LNCAP (cell line): ENCODE measurements at regions not wholly inside any gene's neighbourhood (a gene's known extent, or its start where the extent isn't known, plus 50 kb on each side); places are given as distances from the start of the nearest gene placed in this dataset.

Source experiments
- TF ChIP-seq, protein P1 (sequence below): fragments of 450-650 bp; IDR thresholded peaks from 2 replicates; pipeline ENCODE4 v1.5.1; 2017; ENCODE audit warnings: mild to moderate bottlenecking

DNA sequence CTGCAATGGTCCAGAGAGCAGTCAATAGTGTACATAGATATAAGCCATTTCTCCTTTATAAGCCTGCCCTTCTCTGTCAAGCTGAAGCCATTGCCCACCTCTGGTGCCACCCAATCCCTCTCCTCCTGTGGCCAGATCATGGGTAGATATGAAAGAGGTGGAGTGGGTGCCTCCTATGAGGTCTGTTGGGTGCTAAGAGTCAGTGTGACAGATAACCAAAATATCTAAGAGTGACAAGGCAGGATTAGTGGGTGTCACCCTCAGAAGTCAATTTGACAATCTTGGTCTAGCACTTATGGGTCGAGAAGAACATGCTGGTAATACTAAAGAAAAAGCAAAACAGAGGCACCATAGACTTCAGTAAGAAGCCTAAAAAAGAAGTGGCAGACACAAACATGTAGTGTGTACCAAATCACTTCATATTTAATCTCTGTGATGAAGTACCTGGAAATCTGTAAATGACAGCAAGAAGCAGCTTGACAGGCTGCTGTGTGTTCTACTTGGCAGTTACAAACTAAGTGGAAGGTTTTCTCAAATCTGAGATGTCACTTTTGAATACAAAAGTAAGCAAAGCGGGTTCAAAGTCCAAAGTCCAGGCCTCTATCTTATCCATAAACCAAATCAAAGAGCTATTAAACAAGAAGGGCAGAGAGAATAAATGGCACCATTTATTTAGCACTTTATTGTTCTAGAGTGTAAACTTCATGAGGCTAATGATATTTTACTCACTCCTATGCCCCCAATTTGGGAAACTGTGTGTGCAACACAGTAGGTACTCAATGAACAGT, 118.9 kb upstream of the EOMES start:
- TF ChIP-seq, protein P1, sequence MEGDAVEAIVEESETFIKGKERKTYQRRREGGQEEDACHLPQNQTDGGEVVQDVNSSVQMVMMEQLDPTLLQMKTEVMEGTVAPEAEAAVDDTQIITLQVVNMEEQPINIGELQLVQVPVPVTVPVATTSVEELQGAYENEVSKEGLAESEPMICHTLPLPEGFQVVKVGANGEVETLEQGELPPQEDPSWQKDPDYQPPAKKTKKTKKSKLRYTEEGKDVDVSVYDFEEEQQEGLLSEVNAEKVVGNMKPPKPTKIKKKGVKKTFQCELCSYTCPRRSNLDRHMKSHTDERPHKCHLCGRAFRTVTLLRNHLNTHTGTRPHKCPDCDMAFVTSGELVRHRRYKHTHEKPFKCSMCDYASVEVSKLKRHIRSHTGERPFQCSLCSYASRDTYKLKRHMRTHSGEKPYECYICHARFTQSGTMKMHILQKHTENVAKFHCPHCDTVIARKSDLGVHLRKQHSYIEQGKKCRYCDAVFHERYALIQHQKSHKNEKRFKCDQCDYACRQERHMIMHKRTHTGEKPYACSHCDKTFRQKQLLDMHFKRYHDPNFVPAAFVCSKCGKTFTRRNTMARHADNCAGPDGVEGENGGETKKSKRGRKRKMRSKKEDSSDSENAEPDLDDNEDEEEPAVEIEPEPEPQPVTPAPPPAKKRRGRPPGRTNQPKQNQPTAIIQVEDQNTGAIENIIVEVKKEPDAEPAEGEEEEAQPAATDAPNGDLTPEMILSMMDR, result no peak

DNA sequence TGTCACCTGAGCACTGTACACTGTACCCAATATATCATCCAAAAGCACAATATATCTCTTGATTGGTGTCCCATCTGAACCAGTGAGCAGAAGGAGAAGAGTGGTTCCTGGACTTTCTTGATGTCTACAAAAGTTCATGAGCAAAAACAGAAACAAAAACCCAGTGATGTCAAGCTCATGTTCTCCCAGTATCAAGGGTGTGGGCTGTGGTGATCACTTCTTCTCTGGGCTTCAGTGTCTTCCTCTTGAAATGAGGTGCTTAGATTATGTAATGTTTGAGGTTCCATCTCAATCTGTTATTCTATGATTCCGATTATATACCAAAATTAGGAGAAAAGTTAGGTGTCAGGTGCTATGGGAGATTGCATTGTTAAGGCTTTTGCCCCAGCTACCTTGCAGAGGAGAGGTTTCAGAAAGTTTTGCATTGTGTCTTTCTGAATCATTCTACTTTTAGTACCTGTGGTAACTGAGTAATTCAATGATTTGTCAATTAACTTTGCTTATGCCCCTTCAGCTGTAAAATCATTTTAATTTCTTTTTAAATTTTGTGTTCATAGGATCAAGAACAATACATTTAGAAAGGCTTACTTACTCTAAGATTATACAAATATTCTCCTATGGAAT, 122.0 kb upstream of the EOMES start:
- TF ChIP-seq, protein P1, result no peak

DNA sequence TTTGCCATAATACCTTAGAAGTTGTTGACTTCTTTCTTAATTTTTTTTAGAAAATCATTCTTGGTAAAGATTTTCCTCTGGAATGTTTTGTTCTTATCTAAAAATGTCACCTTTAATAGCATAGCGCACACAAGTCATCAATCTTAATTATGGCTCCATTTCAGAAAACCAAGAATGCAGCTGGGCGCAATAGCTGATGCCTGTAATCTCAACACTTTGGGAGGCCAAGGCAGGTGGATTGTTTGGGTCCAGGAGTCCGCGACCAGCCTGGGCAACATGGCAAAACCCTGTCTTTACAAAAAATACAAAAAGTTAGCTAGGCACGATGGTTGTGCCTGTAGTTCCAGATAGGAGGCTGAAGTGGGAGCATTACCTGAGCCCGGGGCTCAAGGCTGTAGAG, 125.6 kb upstream of the EOMES start:
- TF ChIP-seq, protein P1, result no peak

DNA sequence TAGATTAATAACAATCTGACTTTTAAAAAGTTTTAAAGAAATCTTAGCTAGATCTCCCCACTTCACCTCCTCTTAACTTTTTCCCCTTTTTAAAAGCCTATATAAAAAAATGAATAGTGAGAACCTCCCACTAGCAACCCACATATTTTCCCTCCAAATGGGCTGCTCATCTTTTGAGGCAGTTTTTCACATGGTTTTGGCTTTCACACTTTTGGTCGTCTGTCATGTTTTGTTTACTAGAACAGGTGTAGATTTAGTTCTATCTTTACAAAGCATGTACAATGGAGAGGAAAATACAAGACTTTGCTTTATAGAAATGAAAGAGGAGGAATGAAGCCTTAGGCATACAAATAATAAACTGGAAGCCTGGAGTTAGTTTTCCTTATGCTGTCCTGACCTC, 126.7 kb upstream of the EOMES start:
- TF ChIP-seq, protein P1, result no peak

DNA sequence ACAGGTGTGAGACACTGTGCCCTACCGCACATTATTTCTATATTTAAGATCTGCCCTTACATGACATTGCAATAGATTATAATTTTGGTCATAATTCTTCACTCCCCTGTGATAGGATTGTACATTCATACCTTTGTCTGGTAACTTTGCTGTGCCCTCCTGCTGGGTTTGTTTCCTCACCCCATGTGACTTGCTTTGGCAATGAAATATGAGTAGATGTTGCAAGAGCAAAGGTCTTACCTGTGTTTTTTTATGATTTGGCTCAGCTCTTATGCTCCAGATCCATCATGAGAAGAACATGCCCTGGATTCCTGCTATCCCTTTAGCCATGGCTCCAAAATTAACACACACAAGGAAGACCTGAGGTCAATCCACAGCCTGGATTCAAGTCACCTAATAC, 137.7 kb upstream of the EOMES start:
- TF ChIP-seq, protein P1, result no peak

DNA sequence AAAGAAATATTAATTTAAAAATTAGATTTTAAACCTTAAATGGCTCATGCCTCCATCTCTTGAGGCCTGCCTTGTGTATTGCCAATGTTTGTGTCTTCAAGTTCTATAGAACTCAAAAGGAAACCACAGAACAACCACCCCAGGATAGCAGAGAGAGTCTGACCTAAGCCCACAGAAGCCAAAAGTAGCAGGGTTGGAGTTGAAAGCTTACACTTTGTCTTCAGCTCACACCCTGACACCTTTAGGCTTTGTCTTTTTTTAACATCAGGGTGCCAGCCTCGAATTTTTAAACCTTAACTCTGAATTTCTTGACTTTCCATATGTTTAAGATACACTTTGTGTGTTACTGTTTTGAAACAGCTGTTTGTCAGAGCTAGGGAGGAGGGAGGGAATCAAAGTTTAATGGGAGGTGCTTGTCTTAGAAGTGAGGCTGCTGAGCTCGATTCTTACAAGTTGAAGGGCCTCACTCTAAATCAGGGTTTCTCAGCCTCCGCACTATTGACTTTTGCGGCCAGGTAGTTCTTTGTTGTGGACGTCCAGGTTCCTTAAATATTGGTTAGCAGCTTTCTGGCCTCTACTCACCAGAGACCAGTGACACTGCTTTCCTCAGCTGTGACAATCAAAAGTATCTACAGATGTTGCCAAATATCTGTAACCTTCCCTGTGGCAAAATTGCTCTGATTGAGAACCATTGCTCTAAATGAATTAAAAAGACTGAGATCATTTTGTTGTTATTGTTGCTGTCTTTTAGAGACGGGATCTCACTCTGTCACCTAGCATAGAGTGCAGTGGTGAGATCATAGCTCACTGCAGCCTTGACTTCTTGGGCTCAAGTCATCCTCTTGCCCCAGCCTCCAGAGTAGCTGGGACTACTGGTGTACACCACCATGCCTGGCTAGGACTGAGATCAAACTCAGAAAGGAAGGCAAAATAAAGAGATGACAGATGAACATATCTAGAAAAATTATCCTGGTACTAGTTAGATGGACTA, 139.2 kb upstream of the EOMES start:
- TF ChIP-seq, protein P1, result no peak

DNA sequence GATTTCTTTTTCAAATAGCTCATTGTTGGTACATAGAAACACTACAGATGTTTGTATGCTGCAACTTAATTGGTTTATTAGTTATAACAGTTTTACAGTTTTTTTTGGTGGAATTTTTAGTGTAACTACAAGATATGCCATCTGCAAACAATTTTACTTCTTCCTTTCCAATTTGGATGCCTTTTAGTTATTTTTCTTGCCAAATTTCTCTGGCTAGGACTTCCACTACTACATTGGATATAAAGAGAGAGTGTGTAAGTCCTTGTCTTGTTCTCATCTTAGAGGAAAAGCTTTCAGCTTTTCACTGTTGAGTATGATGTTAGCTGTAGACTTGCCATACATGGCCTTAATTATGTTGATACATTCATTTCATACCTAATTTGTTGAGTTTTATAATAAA, 143.6 kb upstream of the EOMES start:
- TF ChIP-seq, protein P1, result no peak
